Keratinocyte (primary cell): ENCODE measurements at regions not wholly inside any gene's neighbourhood (a gene's known extent, or its start where the extent isn't known, plus 50 kb on each side); places are given as distances from the start of the nearest gene placed in this dataset.

ENCODE experiments used
- CTCF ChIP-seq, 3 experiments: IDR thresholded peaks in 1 of 3; conservative IDR thresholded peaks in 1 of 3; optimal IDR thresholded peaks in 1 of 3; 2 replicates in 2 of 3; 3 replicates in 1 of 3; pipeline versions ENCODE3 to v1.5.1; 2011; ENCODE audit warnings: low read length in 3 of 3, mild to moderate bottlenecking in 3 of 3, moderate library complexity in 2 of 3, control low read depth in 1 of 3, inconsistent platforms in 1 of 3; ENCODE audit not compliant: insufficient read depth in 2 of 3; ENCODE audit errors: extremely low read depth in 1 of 3
- EZH2 ChIP-seq: IDR thresholded peaks from one replicate; pipeline ENCODE4 v1.6.1; 2012; ENCODE audit warnings: inconsistent platforms, mild to moderate bottlenecking, low read length, moderate library complexity

DNA sequence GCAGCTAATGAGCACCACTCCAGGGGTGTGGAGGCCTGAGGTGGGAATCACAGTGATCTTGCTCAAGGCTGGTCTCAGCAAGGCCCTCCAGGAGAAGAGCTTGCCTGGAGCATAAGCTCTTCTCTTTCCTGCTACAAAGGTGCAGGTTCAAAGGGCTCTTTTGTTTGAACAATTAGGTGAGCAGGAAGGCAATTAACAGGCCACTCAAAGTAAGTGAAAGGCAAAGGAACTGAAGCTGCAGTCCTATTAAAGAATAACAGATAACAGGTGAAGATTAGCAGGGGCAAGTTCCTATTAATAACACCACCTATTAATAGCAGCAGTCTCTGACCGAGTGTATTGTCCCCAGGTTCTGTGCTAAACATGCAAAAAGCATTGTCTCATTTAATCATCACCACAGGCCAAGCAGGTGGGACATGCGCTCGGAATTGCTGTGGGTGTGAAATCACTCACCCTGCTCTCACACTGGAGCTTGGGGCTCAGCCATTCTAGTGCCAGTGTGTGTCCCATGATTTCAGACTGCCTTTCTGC, 113.8 kb downstream of the RHOU start:
- TF ChIP-seq CTCF (optimal IDR thresholded peaks at IDR 0.05 in 1 of 3, IDR thresholded peaks at IDR 0.05 in 1 of 3, conservative IDR thresholded peaks at IDR 0.05 in 1 of 3; ENCODE audit: extremely low read depth in 1 of 3, insufficient read depth in 2 of 3, low read length in 3 of 3), result no peak
- TF ChIP-seq EZH2, result no peak
